CD14-positive monocyte (primary cell): ENCODE measurements at regions not wholly inside any gene's neighbourhood (a gene's known extent, or its start where the extent isn't known, plus 50 kb on each side); places are given as distances from the start of the nearest gene placed in this dataset.

ENCODE experiments used
- DNase-seq, 3 donors: peaks; one replicate each; pipeline ENCODE4 v3.0.0-alpha.2; 2011 to 2022
- H2AFZ ChIP-seq: 2 replicates; pipeline ENCODE4 v1.6.0; 2012; ENCODE audit warnings: mild to moderate bottlenecking, low read depth, low read length, inconsistent platforms; ENCODE audit not compliant: insufficient read depth, poor library complexity, severe bottlenecking
- H3K27ac ChIP-seq, 2 donors: 1 replicate in 1 of 2; 2 replicates in 1 of 2; pipeline ENCODE4 v1.5.1; 2012 to 2013; ENCODE audit warnings: low read length in 2 of 2, control low read depth in 1 of 2, inconsistent platforms in 1 of 2, low read depth in 1 of 2, mild to moderate bottlenecking in 1 of 2
- H3K27me3 ChIP-seq, 2 donors: one replicate each; pipeline versions ENCODE4 v1.6.0 to v1.6.1; 2011 to 2013; ENCODE audit warnings: low read length in 2 of 2; ENCODE audit not compliant: control insufficient read depth in 2 of 2, insufficient read depth in 2 of 2
- H3K36me3 ChIP-seq, 2 donors: replicated peaks in 1 of 2; 1 replicate in 1 of 2; 2 replicates in 1 of 2; pipeline versions ENCODE4 v1.5.1 to v1.6.1; 2012 to 2013; ENCODE audit warnings: low read length in 2 of 2, control low read depth in 1 of 2, inconsistent platforms in 1 of 2, mild to moderate bottlenecking in 1 of 2; ENCODE audit not compliant: insufficient read depth in 2 of 2, control insufficient read depth in 1 of 2
- H3K4me1 ChIP-seq, 2 donors: 1 replicate in 1 of 2; 2 replicates in 1 of 2; pipeline versions ENCODE4 v1.5.1 to v1.6.1; 2012 to 2013; ENCODE audit warnings: low read length in 2 of 2, control low read depth in 1 of 2, inconsistent platforms in 1 of 2, mild to moderate bottlenecking in 1 of 2, moderate library complexity in 1 of 2; ENCODE audit not compliant: insufficient read depth in 2 of 2, control insufficient read depth in 1 of 2
- H3K4me2 ChIP-seq: replicated peaks from 2 replicates; pipeline ENCODE3; 2012; ENCODE audit warnings: low read length, moderate library complexity, mild to moderate bottlenecking; ENCODE audit not compliant: poor library complexity, severe bottlenecking; ENCODE audit errors: extremely low read depth
- H3K4me3 ChIP-seq, 3 experiments: fragments of 200-600 bp in 1 of 3; sonication (generic) in 1 of 3; replicated peaks in 1 of 3; 1 replicate in 2 of 3; 2 replicates in 1 of 3; pipeline ENCODE4 v1.5.1; 2011 to 2013; ENCODE audit warnings: low read length in 3 of 3, mild to moderate bottlenecking in 3 of 3, control low read depth in 2 of 3, low read depth in 2 of 3, inconsistent platforms in 1 of 3, moderate library complexity in 1 of 3
- H3K79me2 ChIP-seq: 2 replicates; pipeline ENCODE4 v1.6.0; 2012; ENCODE audit warnings: mild to moderate bottlenecking, control low read depth, inconsistent platforms, low read length, moderate library complexity; ENCODE audit not compliant: insufficient read depth
- H3K9ac ChIP-seq: 2 replicates; pipeline ENCODE4 v1.6.0; 2017; ENCODE audit warnings: low read length, mild to moderate bottlenecking; ENCODE audit not compliant: insufficient read depth, poor library complexity, severe bottlenecking
- H3K9me3 ChIP-seq, 2 donors: replicated peaks in 1 of 2; 1 replicate in 1 of 2; 2 replicates in 1 of 2; pipeline versions ENCODE4 v1.5.1 to v1.6.1; 2012 to 2013; ENCODE audit warnings: low read length in 2 of 2, control low read depth in 1 of 2; ENCODE audit not compliant: control insufficient read depth in 1 of 2, insufficient read depth in 1 of 2
- H4K20me1 ChIP-seq: 2 replicates; pipeline ENCODE4 v1.6.0; 2012; ENCODE audit warnings: mild to moderate bottlenecking, low read length, control low read depth, moderate library complexity; ENCODE audit not compliant: insufficient read depth
- H3K27ac Mint-ChIP-seq, 7 donors: one replicate each; pipeline ENCODE4 v1.8.0; 2020; ENCODE audit warnings: mild to moderate bottlenecking in 7 of 7, mixed read lengths in 7 of 7, moderate library complexity in 6 of 7, inconsistent platforms in 2 of 7
- H3K27me3 Mint-ChIP-seq, 3 donors: one replicate each; pipeline ENCODE4 v1.8.0; 2021 to 2022; ENCODE audit warnings: low read depth in 3 of 3, mild to moderate bottlenecking in 3 of 3, mixed read lengths in 3 of 3, moderate library complexity in 3 of 3, inconsistent platforms in 1 of 3
- H3K36me3 Mint-ChIP-seq, 2 donors: one replicate each; pipeline ENCODE4 v1.8.0; 2020; ENCODE audit warnings: mixed read lengths in 2 of 2, inconsistent platforms in 1 of 2, mild to moderate bottlenecking in 1 of 2
- H3K4me1 Mint-ChIP-seq: one replicate; pipeline ENCODE4 v1.8.0; 2020; ENCODE audit warnings: mild to moderate bottlenecking, mixed read lengths
- H3K4me3 Mint-ChIP-seq, 2 donors: one replicate each; pipeline ENCODE4 v1.8.0; 2020; ENCODE audit warnings: mild to moderate bottlenecking in 2 of 2, mixed read lengths in 2 of 2, moderate library complexity in 1 of 2
- H3K9me3 Mint-ChIP-seq, 7 donors: one replicate each; pipeline ENCODE4 v1.8.0; 2020 to 2022; ENCODE audit warnings: mixed read lengths in 7 of 7, mild to moderate bottlenecking in 6 of 7, moderate library complexity in 6 of 7, inconsistent platforms in 2 of 7
- CTCF ChIP-seq: fragments of 200-600 bp; IDR thresholded peaks from one replicate; pipeline ENCODE4 v1.8.0; 2022; ENCODE audit warnings: antibody characterized with exemption, mild to moderate bottlenecking
- WGBS: methylation state at CpG from one replicate; pipeline ENCODE4 v1.1.5; 2013; ENCODE audit warnings: missing lambda C conversion rate; ENCODE audit not compliant: insufficient coverage; 5-methylcytosine and 5-hydroxymethylcytosine counted together
- intact Hi-C, 2 donors: fragments of 100-400 bp; cut with micrococcal nuclease; formaldehyde crosslinking; loops; one replicate each; pipeline versions ENCODE4 v1.15.0 to v1.15.1; 2023

GRCh38 chr21:14600569-14601297 lies 54.6 kb upstream of the SAMSN1 start:
- no peak overlapping the region for H3K4me3 ChIP-seq
- H3K4me1 ChIP-seq, result peaks cover 10 to 13% of the 10 kb centered on the region in 2 donors
- Mint-ChIP-seq H3K9me3 (peaks cover 0 to 7% (median under 1%) of the 10 kb centered on the region in 7 donors), H3K4me1 (peaks cover 19% of the 10 kb centered on the region), H3K27me3 (no peaks in the 10 kb centered on the region), H3K27ac (peak overlapping the region in 1 of 7 donors; percentile 31), H3K36me3 (no peaks in the 10 kb centered on the region), H3K4me3 (no peak overlapping the region)
- no peak for TF ChIP-seq CTCF
- H3K27me3 ChIP-seq, result no peaks in the 10 kb centered on the region
- H3K27ac ChIP-seq, result no peak overlapping the region
- H3K36me3 ChIP-seq, result no peaks in the 10 kb centered on the region
- H4K20me1 ChIP-seq, result no peaks in the 10 kb centered on the region
- no peaks in the 10 kb centered on the region for H3K79me2 ChIP-seq
- no peaks in the 10 kb centered on the region for H3K9me3 ChIP-seq
- H2AFZ ChIP-seq, result peak overlapping the region; percentile 52
- intact Hi-C loops, result no loop called here
- no peak overlapping the region for H3K9ac ChIP-seq
- WGBS, result no CpG with 5 or more reads among the region's 3 CpGs
- no peak overlapping the region for H3K4me2 ChIP-seq
- DNase-seq, result no peak

- no peaks in the 10 kb centered on the region for H3K27me3 ChIP-seq
- no peak overlapping the region for H3K4me3 Mint-ChIP-seq
- H3K27me3 Mint-ChIP-seq, result no peaks in the 10 kb centered on the region
- H3K27ac ChIP-seq, result no peak overlapping the region
- H3K9me3 ChIP-seq, result no peaks in the 10 kb centered on the region
- no peak overlapping the region for H3K9ac ChIP-seq
- no peaks in the 10 kb centered on the region for H4K20me1 ChIP-seq
- no peak for TF ChIP-seq CTCF
- no peaks in the 10 kb centered on the region for H3K79me2 ChIP-seq
- peaks cover 0 to 8% (median 5%) of the 10 kb centered on the region in 7 donors for H3K9me3 Mint-ChIP-seq
- no peak overlapping the region for H3K27ac Mint-ChIP-seq
- peaks cover 25% of the 10 kb centered on the region for H3K4me1 Mint-ChIP-seq
- H3K4me2 ChIP-seq, result no peak overlapping the region
- H3K4me3 ChIP-seq, result no peak overlapping the region
- H3K36me3 ChIP-seq, result no peaks in the 10 kb centered on the region
- H2AFZ ChIP-seq, result no peak overlapping the region
- peaks cover 17 to 19% of the 10 kb centered on the region in 2 donors for H3K4me1 ChIP-seq
- no peaks in the 10 kb centered on the region for H3K36me3 Mint-ChIP-seq
- intact Hi-C loops, result loop anchor here (10.0 kb wide), 3 partner anchors 53 to 137 kb away; partner anchors contain the start of gene SAMSN1 (in 1 of the 2)
- DNase-seq, result no peak
Observed at GRCh38 chr21:14598065-14598464, 52.0 kb upstream of the SAMSN1 start.
